ENCODE measurements at regions not wholly inside any gene's neighbourhood (a gene's known extent, or its start where the extent isn't known, plus 50 kb on each side); places are given as distances from the start of the nearest gene placed in this dataset.

- Histone ChIP-seq H3K4me3 (ENCODE audit: control extremely low read depth in 1 of 5, extremely low read depth in 1 of 5, insufficient read depth in 1 of 5, low read depth in 2 of 5, low read length in 4 of 5) (no peak overlapping the region), H3K4me1 (ENCODE audit: control insufficient read depth in 2 of 2, insufficient read depth in 2 of 2, low read length in 2 of 2) (no peaks in the 10 kb centered on the region), H3K27me3 (replicated peaks in 1 of 4; ENCODE audit: control extremely low read depth in 1 of 4, control insufficient read depth in 3 of 4, insufficient read depth in 4 of 4, low read length in 3 of 4) (peaks cover 0 to 3% (median 0%) of the 10 kb centered on the region in 4 experiments), H4K20me1 (ENCODE audit: control insufficient read depth, insufficient read depth, low read length, poor library complexity, severe bottlenecking) (no peaks in the 10 kb centered on the region), H3K79me2 (ENCODE audit: control insufficient read depth, insufficient read depth, low read length) (no peaks in the 10 kb centered on the region), H3K36me3 (replicated peaks in 1 of 2; ENCODE audit: control extremely low read depth in 1 of 2, control insufficient read depth in 1 of 2, extremely low read depth in 1 of 2, insufficient read depth in 2 of 2, low read length in 1 of 2) (no peaks in the 10 kb centered on the region), H3K4me2 (replicated peaks; ENCODE audit: low read depth, low read length, poor library complexity, severe bottlenecking) (no peak overlapping the region), H3K9me3 (ENCODE audit: control extremely low read depth in 1 of 3, control insufficient read depth in 2 of 3, insufficient read depth in 1 of 3, low read length in 2 of 3) (no peaks in the 10 kb centered on the region), H3K9ac (ENCODE audit: low read length) (no peak overlapping the region), H2AFZ (ENCODE audit: insufficient read depth, low read depth, low read length, poor library complexity, severe bottlenecking) (no peak overlapping the region), H3K27ac (ENCODE audit: low read length in 2 of 2) (no peak overlapping the region)
- CTCF ChIA-PET = no interaction called here
- Mint-ChIP-seq H3K27ac (no peak overlapping the region), H3K4me3 (no peak overlapping the region), H3K9me3 (ENCODE audit: insufficient read depth) (no peaks in the 10 kb centered on the region), H3K4me1 (no peaks in the 10 kb centered on the region), H3K27me3 (peaks cover 26% of the 10 kb centered on the region)
- WGBS (ENCODE audit: insufficient coverage) = no CpG with 5 or more reads among the region's 2 CpGs
- intact Hi-C loops (cut with micrococcal nuclease) = no loop called here
- TF ChIP-seq EZH2 (IDR thresholded peaks at IDR 0.05; ENCODE audit: borderline replicate concordance, insufficient read depth, low read depth, low read length, poor library complexity, severe bottlenecking) (no peak), CTCF (IDR thresholded peaks at IDR 0.05) (no peak)
- no peak for ATAC-seq (ENCODE audit: low read depth)
- DNase-seq = no peak
- POLR2A ChIA-PET = no interaction called here
Observed at GRCh38 chr4:10364194-10364593, 93.0 kb downstream of the ZNF518B start.

GRCh38 chr4:10354746-10355145, 102.5 kb downstream of the ZNF518B start:
- Histone ChIP-seq H3K79me2 (ENCODE audit: control insufficient read depth, insufficient read depth, low read length) (no peaks in the 10 kb centered on the region), H3K27me3 (replicated peaks in 1 of 4; ENCODE audit: control extremely low read depth in 1 of 4, control insufficient read depth in 3 of 4, insufficient read depth in 4 of 4, low read length in 3 of 4) (peaks cover 0 to 7% (median 3%) of the 10 kb centered on the region in 4 experiments), H2AFZ (ENCODE audit: insufficient read depth, low read depth, low read length, poor library complexity, severe bottlenecking) (no peak overlapping the region), H3K4me1 (ENCODE audit: control insufficient read depth in 2 of 2, insufficient read depth in 2 of 2, low read length in 2 of 2) (no peaks in the 10 kb centered on the region), H3K27ac (ENCODE audit: low read length in 2 of 2) (no peak overlapping the region), H3K36me3 (replicated peaks in 1 of 2; ENCODE audit: control extremely low read depth in 1 of 2, control insufficient read depth in 1 of 2, extremely low read depth in 1 of 2, insufficient read depth in 2 of 2, low read length in 1 of 2) (no peaks in the 10 kb centered on the region), H3K9me3 (ENCODE audit: control extremely low read depth in 1 of 3, control insufficient read depth in 2 of 3, insufficient read depth in 1 of 3, low read length in 2 of 3) (no peaks in the 10 kb centered on the region), H3K9ac (ENCODE audit: low read length) (no peak overlapping the region), H4K20me1 (ENCODE audit: control insufficient read depth, insufficient read depth, low read length, poor library complexity, severe bottlenecking) (no peaks in the 10 kb centered on the region), H3K4me2 (replicated peaks; ENCODE audit: low read depth, low read length, poor library complexity, severe bottlenecking) (no peak overlapping the region), H3K4me3 (ENCODE audit: control extremely low read depth in 1 of 5, extremely low read depth in 1 of 5, insufficient read depth in 1 of 5, low read depth in 2 of 5, low read length in 4 of 5) (no peak overlapping the region)
- ChIA-PET CTCF (no interaction called here), POLR2A (no interaction called here)
- intact Hi-C loops (cut with micrococcal nuclease) = no loop called here
- H3K27ac Mint-ChIP-seq = no peak overlapping the region
- no peak for DNase-seq
- H3K27me3 Mint-ChIP-seq = peaks cover 27% of the 10 kb centered on the region
- ATAC-seq (ENCODE audit: low read depth) = no peak
- H3K9me3 Mint-ChIP-seq (ENCODE audit: insufficient read depth) = no peaks in the 10 kb centered on the region
- no peaks in the 10 kb centered on the region for H3K4me1 Mint-ChIP-seq
- no peak for TF ChIP-seq CTCF (IDR thresholded peaks at IDR 0.05)
- TF ChIP-seq EZH2 (IDR thresholded peaks at IDR 0.05; ENCODE audit: borderline replicate concordance, insufficient read depth, low read depth, low read length, poor library complexity, severe bottlenecking) = no peak
- no peak overlapping the region for H3K4me3 Mint-ChIP-seq

All from B cell (primary cell).